Central memory CD8-positive, alpha-beta T cell (primary cell): ENCODE measurements at regions not wholly inside any gene's neighbourhood (a gene's known extent, or its start where the extent isn't known, plus 50 kb on each side); places are given as distances from the start of the nearest gene placed in this dataset.

Experiments used
- ATAC-seq: fragments of 150-1000 bp; cut with Tn5 transposase; replicated peaks from 2 replicates; pipeline ENCODE4 v1.10.0; 2022; ENCODE audit warnings: mild to moderate bottlenecking, moderate FRiP score, moderate number of reproducible peaks; ENCODE audit not compliant: poor library complexity, severe bottlenecking; ENCODE audit errors: extremely low read depth
- DNase-seq, 2 donors: peaks; one replicate each; pipeline ENCODE4 v3.0.0; 2021; ENCODE audit warnings: low spot score in 2 of 2
- H3K27ac Mint-ChIP-seq: one replicate; pipeline ENCODE4 v1.8.0; 2022; ENCODE audit warnings: low read depth, mild to moderate bottlenecking, moderate library complexity, mixed read lengths
- H3K27me3 Mint-ChIP-seq: one replicate; pipeline ENCODE4 v1.8.0; 2022; ENCODE audit warnings: mixed read lengths
- H3K36me3 Mint-ChIP-seq: one replicate; pipeline ENCODE4 v1.8.0; 2022; ENCODE audit warnings: mild to moderate bottlenecking, moderate library complexity, mixed read lengths; ENCODE audit not compliant: insufficient read depth
- H3K4me1 Mint-ChIP-seq: one replicate; pipeline ENCODE4 v1.8.0; 2022; ENCODE audit warnings: mixed read lengths
- H3K4me3 Mint-ChIP-seq: one replicate; pipeline ENCODE4 v1.8.0; 2022; ENCODE audit warnings: mild to moderate bottlenecking, moderate library complexity, mixed read lengths
- H3K9me3 Mint-ChIP-seq: one replicate; pipeline ENCODE4 v1.8.0; 2022; ENCODE audit warnings: mixed read lengths

DNA sequence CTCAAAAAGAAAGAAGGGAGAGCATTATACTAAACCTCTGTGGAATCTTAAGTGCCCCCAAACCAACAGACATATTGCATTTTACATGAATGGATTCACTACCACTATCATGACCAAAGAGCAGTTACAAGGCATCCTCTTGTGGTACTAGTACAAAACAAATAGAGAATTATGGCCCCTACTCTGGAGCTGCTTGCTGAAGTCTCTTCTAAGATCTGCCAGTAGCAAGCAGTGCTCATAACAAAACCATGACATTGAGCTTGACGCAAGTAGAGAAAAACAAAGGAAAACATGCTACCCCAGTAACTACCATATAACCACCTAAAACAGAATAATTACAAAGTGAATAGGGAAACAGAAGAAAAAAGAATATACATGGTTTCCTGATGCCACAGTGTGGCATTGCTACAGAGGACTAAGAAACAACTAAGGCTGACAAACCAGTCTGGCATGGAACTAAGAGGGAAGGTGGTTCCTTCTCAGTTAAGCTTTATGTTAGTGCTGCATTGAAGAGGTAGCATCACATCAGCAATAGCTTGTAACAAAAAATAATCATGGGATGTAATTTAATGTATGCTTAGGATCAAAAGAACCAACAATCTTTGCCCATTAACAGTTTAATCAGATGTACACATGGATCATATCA is 150.2 kb upstream of the AGR3 start:
- no peaks in the 10 kb centered on the region for H3K9me3 Mint-ChIP-seq
- H3K27me3 Mint-ChIP-seq: no peaks in the 10 kb centered on the region
- no peak overlapping the region for H3K27ac Mint-ChIP-seq
- peaks cover 2% of the 10 kb centered on the region for H3K36me3 Mint-ChIP-seq
- H3K4me1 Mint-ChIP-seq: no peaks in the 10 kb centered on the region
- ATAC-seq: no peak
- DNase-seq: no peak
- no peak overlapping the region for H3K4me3 Mint-ChIP-seq

DNA sequence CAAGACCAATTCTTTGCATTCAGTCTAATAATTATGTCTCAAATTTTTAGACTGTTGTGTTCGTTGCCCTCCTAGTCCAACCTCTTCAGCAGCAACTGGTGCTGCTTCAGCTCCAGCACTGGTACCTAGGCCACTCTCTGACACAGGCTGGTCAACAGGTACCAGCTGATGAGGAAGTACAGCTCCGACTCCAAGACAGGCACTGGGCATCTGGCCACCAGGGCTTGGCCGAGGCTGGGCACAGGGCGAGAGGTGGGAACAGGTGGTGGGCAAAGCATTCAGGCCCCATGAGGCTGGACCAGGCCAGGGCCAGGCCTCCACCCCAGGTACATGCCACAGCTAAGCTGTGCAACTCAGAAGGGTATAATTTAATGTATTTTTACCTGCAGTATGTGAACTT is 151.5 kb upstream of the AGR3 start:
- DNase-seq (no peak), ATAC-seq (no peak)
- H3K27ac Mint-ChIP-seq: no peak overlapping the region
- H3K36me3 Mint-ChIP-seq: no peaks in the 10 kb centered on the region
- no peaks in the 10 kb centered on the region for H3K9me3 Mint-ChIP-seq
- H3K27me3 Mint-ChIP-seq: peaks cover 10% of the 10 kb centered on the region
- H3K4me3 Mint-ChIP-seq: no peak overlapping the region
- H3K4me1 Mint-ChIP-seq: no peaks in the 10 kb centered on the region

DNA sequence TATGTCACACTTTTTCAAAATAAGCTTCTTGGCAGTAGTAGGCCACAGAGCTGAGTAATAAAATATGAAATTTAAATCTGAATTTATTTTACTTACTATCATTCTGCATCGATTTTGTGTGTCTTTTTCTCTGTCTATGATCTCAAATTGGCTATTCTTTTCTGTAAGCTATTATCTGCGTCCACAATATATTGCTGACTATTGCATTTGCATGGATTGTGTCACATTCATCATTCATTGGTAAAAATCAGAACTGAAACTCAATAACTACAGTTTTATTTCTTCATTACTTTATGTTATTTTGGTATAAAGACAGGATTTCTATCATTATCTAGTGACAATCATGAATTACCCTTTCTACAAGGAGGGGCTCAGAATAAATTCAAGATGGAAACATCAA is 154.8 kb upstream of the AGR3 start:
- H3K9me3 Mint-ChIP-seq: no peaks in the 10 kb centered on the region
- no peak for DNase-seq
- peaks cover 17% of the 10 kb centered on the region for H3K27me3 Mint-ChIP-seq
- no peaks in the 10 kb centered on the region for H3K4me1 Mint-ChIP-seq
- no peak for ATAC-seq
- no peaks in the 10 kb centered on the region for H3K36me3 Mint-ChIP-seq
- H3K4me3 Mint-ChIP-seq: no peak overlapping the region
- no peak overlapping the region for H3K27ac Mint-ChIP-seq

DNA sequence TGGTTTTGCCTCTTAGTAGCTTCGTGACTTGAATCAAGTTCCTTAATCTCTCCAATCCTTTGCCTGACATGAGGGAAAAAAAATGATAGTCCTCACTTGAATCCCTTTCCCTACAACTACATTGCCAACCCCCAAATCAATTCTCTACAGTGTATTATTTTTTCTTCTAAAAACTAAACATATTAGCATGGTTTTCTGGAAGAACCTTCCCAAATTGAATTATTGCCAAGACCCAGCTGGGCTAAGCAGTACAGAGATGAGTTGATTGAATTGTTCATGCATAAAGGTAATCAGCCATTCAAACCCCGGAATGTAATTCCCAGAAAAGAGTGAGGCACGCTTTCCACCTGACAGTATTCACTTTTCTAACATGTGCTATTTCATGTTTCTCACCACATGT is 155.6 kb upstream of the AGR3 start:
- Mint-ChIP-seq H3K27me3 (peaks cover 17% of the 10 kb centered on the region), H3K4me3 (no peak overlapping the region), H3K4me1 (no peaks in the 10 kb centered on the region), H3K27ac (no peak overlapping the region), H3K36me3 (no peaks in the 10 kb centered on the region), H3K9me3 (no peaks in the 10 kb centered on the region)
- no peak for ATAC-seq
- DNase-seq: no peak

DNA sequence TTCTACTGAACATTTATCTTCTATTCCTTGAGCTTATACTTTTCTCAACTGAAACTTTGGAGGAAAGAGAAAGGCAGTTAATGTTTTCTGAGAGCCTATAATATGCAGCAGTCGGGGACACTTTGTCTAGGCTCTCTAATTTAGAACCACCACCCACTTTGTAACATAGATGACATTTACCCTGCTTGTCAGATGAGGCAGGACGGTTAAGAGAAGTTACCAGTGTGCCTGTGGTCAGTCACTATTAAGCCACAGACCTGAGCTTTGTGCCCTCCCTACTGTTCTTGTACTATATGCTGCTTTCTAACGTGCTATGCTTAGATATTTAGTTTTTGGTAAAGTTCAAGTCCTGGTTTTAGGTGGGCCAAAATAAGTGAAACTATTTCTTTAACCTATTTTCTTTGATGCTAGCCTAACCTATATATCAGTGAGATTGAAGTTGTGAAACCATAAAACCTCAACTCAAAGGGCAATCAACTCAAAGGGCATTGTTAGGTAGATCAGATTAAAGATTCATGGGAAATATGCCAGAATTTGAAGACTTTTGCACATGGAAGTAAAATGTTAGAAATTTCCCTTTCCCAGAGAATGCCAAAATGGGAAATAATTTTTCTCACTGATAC is 156.5 kb upstream of the AGR3 start:
- Mint-ChIP-seq H3K27ac (no peak overlapping the region), H3K27me3 (peaks cover 20% of the 10 kb centered on the region), H3K4me3 (no peak overlapping the region), H3K36me3 (no peaks in the 10 kb centered on the region), H3K4me1 (peaks cover 3% of the 10 kb centered on the region), H3K9me3 (no peaks in the 10 kb centered on the region)
- DNase-seq (no peak), ATAC-seq (no peak)

DNA sequence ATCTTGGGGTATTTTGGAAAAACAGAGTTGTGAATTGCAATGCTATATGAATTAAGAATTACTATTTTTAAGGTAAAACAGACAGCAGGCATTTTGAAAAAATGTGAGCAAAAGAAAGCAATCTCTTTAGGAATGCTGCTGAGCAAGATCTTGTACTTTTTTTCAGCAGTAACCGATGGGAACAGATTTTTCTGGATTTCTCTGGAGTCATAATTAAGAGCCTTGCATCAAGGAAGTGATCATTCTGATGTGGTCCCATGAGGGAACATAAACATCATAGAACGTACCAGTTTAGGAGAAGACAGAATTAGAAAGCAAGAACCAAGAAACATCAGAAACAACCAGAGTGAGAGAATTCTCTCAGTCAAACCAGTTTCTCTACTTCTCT is 157.0 kb upstream of the AGR3 start:
- no peak for DNase-seq
- no peak overlapping the region for H3K4me3 Mint-ChIP-seq
- no peak for ATAC-seq
- H3K9me3 Mint-ChIP-seq: no peaks in the 10 kb centered on the region
- H3K27me3 Mint-ChIP-seq: peaks cover 26% of the 10 kb centered on the region
- no peaks in the 10 kb centered on the region for H3K36me3 Mint-ChIP-seq
- no peak overlapping the region for H3K27ac Mint-ChIP-seq
- peaks cover 8% of the 10 kb centered on the region for H3K4me1 Mint-ChIP-seq

DNA sequence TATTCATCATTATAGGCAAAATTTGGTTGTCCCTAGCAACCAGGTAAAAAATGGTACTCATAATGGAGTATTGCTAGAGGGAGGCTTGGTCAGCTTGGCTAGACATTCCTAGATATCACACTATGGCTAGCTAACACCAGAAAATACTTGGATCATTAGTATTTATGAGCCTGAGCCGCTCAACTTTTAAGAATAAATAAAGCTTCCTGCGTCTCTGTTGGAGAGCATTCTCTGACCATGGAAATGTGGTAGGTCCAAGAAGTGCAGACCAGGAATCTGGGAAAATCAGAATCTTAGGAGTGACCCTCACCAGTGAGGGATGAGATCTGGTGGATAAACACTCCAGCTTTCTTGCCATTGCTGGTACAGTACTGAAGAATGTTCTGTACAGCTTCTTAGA is 157.6 kb upstream of the AGR3 start:
- Mint-ChIP-seq H3K4me1 (peaks cover 8% of the 10 kb centered on the region), H3K36me3 (no peaks in the 10 kb centered on the region), H3K4me3 (no peak overlapping the region), H3K9me3 (no peaks in the 10 kb centered on the region), H3K27me3 (peaks cover 27% of the 10 kb centered on the region), H3K27ac (no peak overlapping the region)
- ATAC-seq (no peak), DNase-seq (no peak)

DNA sequence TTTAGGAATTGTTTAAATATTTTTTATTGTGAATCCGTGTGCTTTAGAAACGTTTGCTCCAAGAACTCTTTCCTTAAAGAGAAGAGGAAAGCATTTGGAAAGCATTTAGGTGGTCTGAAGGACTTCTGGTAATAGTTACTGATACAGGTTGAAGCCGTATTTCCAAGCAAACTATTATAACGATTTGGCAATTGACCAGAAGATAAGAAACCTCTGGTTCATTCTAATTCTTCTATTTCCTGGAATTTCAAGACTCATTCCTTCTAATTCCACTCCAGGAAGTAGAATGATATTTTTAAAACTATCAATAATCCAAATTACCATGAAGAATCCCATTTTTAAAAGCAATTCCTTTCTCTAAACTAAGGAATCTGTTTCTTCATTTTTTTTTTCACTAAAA is 158.9 kb upstream of the AGR3 start:
- Mint-ChIP-seq H3K27me3 (peaks cover 27% of the 10 kb centered on the region), H3K9me3 (no peaks in the 10 kb centered on the region), H3K36me3 (no peaks in the 10 kb centered on the region), H3K4me3 (no peak overlapping the region), H3K4me1 (peaks cover 8% of the 10 kb centered on the region), H3K27ac (no peak overlapping the region)
- DNase-seq: no peak
- no peak for ATAC-seq

DNA sequence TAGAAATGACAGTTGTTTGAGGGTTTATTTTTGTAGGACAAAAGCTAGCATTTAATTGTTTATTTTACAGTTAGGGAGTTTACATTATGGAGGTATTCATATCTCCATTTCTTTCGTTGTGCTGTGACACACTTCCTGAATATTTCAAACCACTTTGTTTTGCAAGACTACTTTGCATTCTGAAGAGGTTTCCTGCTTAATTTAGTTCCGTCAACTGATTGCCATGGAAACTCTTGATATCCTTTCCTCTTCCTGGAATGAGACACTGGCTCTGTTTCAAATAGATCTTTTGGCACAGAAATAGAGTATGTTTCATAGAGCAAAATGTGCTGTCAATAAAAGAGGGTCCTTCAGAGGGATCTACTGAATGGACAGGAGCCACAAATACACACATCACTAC is 159.5 kb upstream of the AGR3 start:
- Mint-ChIP-seq H3K4me3 (no peak overlapping the region), H3K9me3 (no peaks in the 10 kb centered on the region), H3K27me3 (peaks cover 27% of the 10 kb centered on the region), H3K27ac (no peak overlapping the region), H3K4me1 (peaks cover 8% of the 10 kb centered on the region), H3K36me3 (no peaks in the 10 kb centered on the region)
- ATAC-seq: no peak
- no peak for DNase-seq

DNA sequence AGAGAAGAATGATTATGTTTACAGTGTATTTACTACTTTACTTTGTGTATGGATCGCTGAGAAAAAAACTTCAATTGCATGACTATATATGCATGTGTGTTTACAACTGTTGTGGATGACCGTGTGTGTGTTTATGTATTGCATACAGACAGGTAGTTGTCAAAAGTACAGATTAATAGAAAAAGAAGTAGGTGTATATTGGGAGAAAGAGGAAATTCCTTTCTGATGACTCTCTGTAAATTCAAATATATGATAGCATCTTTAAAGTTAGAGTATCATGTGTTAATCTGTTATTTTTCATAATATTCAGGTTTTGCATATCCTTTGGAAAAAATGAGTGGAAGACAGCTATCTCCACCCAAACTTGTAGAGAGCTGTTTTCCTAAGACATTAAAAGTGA is 160.4 kb upstream of the AGR3 start:
- peaks cover 27% of the 10 kb centered on the region for H3K27me3 Mint-ChIP-seq
- no peak overlapping the region for H3K27ac Mint-ChIP-seq
- H3K4me3 Mint-ChIP-seq: no peak overlapping the region
- no peaks in the 10 kb centered on the region for H3K36me3 Mint-ChIP-seq
- H3K4me1 Mint-ChIP-seq: peaks cover 8% of the 10 kb centered on the region
- ATAC-seq: no peak
- H3K9me3 Mint-ChIP-seq: no peaks in the 10 kb centered on the region
- DNase-seq: no peak

DNA sequence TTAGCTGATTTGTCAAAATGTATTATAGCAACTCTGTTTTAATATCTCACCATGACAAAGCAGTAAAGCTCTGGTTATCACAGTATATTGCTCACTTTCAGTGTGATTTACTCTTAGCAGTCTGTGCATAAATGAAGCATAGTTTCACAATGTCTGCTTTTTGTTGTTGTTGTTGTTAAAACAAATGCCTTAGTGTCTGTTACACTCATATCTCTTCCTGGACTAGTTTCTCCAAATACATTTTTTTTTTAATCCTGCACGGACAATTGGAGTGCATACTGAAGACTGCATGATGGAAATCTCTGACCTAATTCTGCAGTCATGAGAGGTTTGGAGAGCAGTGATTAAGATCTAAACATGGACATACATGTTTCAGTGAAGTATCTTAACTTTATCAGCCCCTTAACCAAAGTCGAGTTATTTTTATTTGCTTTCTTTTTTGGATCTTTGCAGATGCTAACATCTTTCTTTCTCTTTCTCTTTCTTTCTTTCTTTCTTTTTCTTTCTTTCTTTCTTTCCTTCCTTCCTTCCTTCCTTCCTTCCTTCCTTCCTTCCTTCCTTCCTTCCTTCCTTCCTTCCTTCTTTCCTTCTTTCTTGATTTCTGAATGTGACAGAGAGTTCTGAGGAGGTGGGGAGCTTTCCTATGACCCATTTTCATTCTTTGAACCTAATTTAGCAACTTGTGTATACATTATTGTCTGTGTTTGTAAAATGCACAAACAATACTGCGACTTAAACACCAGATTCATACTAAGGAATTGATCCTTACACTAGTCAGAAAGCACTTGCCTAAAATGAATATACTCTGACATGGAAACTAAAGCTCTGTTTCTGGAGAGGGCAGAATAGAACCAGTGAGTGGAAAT is 161.5 kb upstream of the AGR3 start:
- peaks cover 8% of the 10 kb centered on the region for H3K4me1 Mint-ChIP-seq
- DNase-seq (no peak), ATAC-seq (no peak)
- no peak overlapping the region for H3K27ac Mint-ChIP-seq
- H3K27me3 Mint-ChIP-seq: peaks cover 17% of the 10 kb centered on the region
- no peaks in the 10 kb centered on the region for H3K9me3 Mint-ChIP-seq
- H3K4me3 Mint-ChIP-seq: no peak overlapping the region
- H3K36me3 Mint-ChIP-seq: no peaks in the 10 kb centered on the region

DNA sequence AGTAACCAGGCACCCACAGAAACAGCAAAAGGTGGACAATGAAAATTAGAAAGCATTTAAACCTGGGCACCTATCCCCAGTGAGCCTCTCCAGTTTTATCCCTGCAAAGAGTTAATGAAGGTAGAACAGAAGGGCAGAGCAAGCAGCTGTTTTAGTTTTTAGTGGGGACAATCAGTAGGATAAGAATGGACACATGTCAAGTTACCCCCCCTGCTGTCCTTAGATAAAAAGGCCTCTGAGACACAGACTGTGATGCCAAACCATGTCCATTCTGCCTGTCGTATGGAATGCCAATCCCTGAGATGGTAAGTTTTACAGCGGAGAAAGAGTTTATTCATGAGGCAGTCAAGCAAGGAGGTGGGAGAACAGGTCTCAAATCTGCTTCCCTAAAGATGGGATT is 162.6 kb upstream of the AGR3 start:
- H3K4me3 Mint-ChIP-seq: no peak overlapping the region
- no peaks in the 10 kb centered on the region for H3K36me3 Mint-ChIP-seq
- H3K4me1 Mint-ChIP-seq: peaks cover 8% of the 10 kb centered on the region
- no peak overlapping the region for H3K27ac Mint-ChIP-seq
- ATAC-seq: no peak
- no peaks in the 10 kb centered on the region for H3K9me3 Mint-ChIP-seq
- peaks cover 17% of the 10 kb centered on the region for H3K27me3 Mint-ChIP-seq
- no peak for DNase-seq

DNA sequence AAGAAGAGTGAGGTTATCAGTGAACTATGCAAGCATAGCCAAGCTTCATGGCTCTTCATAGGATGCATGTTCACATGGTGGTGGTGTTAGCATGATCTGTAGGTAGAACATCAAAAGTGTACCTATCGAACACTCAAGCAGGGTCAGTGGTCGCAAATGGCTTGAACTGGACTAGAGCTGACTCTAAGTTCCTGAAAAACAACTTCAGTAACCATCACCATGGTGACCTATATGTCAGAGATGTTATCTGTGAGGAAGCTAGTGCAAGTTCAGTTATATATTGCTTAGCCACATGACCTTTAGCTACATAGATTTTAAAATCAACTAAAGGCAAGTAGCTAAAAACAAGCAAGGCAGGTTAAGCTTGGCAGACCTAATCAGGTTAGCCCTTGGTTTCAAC is 163.1 kb upstream of the AGR3 start:
- Mint-ChIP-seq H3K4me1 (peaks cover 8% of the 10 kb centered on the region), H3K27ac (no peak overlapping the region), H3K36me3 (no peaks in the 10 kb centered on the region), H3K4me3 (no peak overlapping the region), H3K27me3 (peaks cover 17% of the 10 kb centered on the region), H3K9me3 (no peaks in the 10 kb centered on the region)
- no peak for ATAC-seq
- DNase-seq: no peak
